Thyroid gland (tissue), 4 donors: ENCODE measurements at regions not wholly inside any gene's neighbourhood (a gene's known extent, or its start where the extent isn't known, plus 50 kb on each side); places are given as distances from the start of the nearest gene placed in this dataset.

ENCODE experiments used
- DNase-seq, 2 donors: peaks; one replicate each; pipeline ENCODE4 v3.0.0-alpha.2; 2019
- H3K27ac ChIP-seq, 3 donors: fragments of 200-600 bp; sonication (generic); 1 replicate in 2 of 3; 2 replicates in 1 of 3; pipeline ENCODE4 v1.5.1; 2016 to 2019; ENCODE audit warnings: mild to moderate bottlenecking in 1 of 3, moderate library complexity in 1 of 3
- H3K27me3 ChIP-seq: fragments of 200-600 bp; sonication (generic); one replicate; pipeline ENCODE4 v1.5.1; 2019
- H3K36me3 ChIP-seq, 2 donors: fragments of 200-600 bp; sonication (generic); one replicate each; pipeline ENCODE4 v1.5.1; 2016 to 2019
- H3K4me1 ChIP-seq, 2 donors: fragments of 200-600 bp; sonication (generic); one replicate each; pipeline ENCODE4 v1.5.1; 2017 to 2019
- H3K4me3 ChIP-seq, 3 donors: fragments of 200-600 bp; sonication (generic); replicated peaks in 1 of 3; 1 replicate in 2 of 3; 2 replicates in 1 of 3; pipeline ENCODE4 v1.5.1; 2016; ENCODE audit warnings: mild to moderate bottlenecking in 1 of 3
- H3K9me3 ChIP-seq: fragments of 200-600 bp; sonication (generic); one replicate; pipeline ENCODE4 v1.5.1; 2017
- CTCF ChIP-seq, 6 experiments: fragments of 200-600 bp in 3 of 6; fragments of 450-650 bp in 3 of 6; sonication (generic) in 3 of 6; IDR thresholded peaks; one replicate each; pipeline ENCODE4 v1.5.1; 2016 to 2019; ENCODE audit warnings: antibody characterized with exemption in 6 of 6, mild to moderate bottlenecking in 2 of 6, inconsistent platforms in 1 of 6, moderate library complexity in 1 of 6
- POLR2A ChIP-seq, 2 donors: fragments of 450-650 bp; IDR thresholded peaks; one replicate each; pipeline ENCODE4 v1.6.1; 2017; ENCODE audit warnings: antibody characterized with exemption in 2 of 2, mild to moderate bottlenecking in 2 of 2, moderate library complexity in 1 of 2
- WGBS, 2 donors: methylation state at CpG; one replicate each; pipeline ENCODE4 v1.1.5; 2017; 5-methylcytosine and 5-hydroxymethylcytosine counted together
- intact Hi-C: fragments of 100-400 bp; cut with DNase I; formaldehyde crosslinking; loops from one replicate; pipeline ENCODE4 v1.15.1; 2023

DNA sequence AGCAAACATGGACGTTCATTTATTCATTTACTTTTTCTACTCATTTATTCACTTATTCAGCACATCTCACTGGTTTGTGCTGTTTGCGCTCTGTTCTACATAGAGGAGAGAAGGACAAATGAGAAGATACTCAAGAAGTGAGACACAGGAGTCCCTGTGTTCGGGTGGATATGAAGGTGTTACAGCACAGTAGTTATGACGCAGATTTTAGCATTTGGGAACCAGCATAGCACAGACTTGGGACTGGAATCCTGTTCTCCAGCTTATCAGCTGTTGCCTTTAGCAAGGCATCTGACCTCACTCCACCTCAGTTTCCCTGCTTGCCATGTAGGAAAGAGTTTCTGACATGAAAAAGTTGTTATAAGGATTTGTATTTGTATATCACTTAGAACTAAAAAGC is 430.1 kb downstream of the MAFB start:
- Histone ChIP-seq H3K4me3 (no peak overlapping the region), H3K4me1 (peaks cover 0 to 8% of the 10 kb centered on the region in 2 donors), H3K27me3 (no peaks in the 10 kb centered on the region), H3K27ac (no peak overlapping the region), H3K9me3 (no peaks in the 10 kb centered on the region), H3K36me3 (no peaks in the 10 kb centered on the region)
- DNase-seq: no peak
- intact Hi-C loops: no loop called here
- WGBS, 2 donors: 71 to 82% methylated on average over 4 of the region's 4 CpGs
- no peak for TF ChIP-seq CTCF (IDR thresholded peaks at IDR 0.05)
- TF ChIP-seq POLR2A (IDR thresholded peaks at IDR 0.05): no peak

DNA sequence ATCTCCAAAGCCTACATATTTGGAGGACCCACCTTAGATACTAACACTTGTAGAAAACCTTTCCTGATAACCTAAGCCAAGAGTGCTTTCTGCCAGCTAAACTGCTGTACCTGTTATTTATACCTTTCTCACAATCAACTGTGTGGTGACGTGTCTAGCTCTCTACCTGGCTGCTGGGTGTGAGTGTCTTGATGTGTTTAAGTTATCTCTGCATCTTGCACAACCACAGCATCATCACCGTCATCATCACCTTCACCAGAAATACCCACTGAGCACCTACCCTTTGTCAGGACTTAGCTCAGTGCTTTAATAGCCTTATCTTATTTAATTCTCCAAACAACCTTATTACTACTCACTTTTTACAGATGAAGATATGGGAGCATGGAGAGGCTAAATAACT is 431.3 kb downstream of the MAFB start:
- Histone ChIP-seq H3K36me3 (no peaks in the 10 kb centered on the region), H3K4me3 (no peak overlapping the region), H3K27ac (no peak overlapping the region), H3K9me3 (no peaks in the 10 kb centered on the region), H3K4me1 (peaks cover 0 to 8% of the 10 kb centered on the region in 2 donors), H3K27me3 (no peaks in the 10 kb centered on the region)
- no peak for DNase-seq
- WGBS, 2 donors: 97 to 98% methylated on average over 2 of the region's 2 CpGs
- intact Hi-C loops: no loop called here
- TF ChIP-seq CTCF (IDR thresholded peaks at IDR 0.05): no peak
- TF ChIP-seq POLR2A (IDR thresholded peaks at IDR 0.05): no peak

DNA sequence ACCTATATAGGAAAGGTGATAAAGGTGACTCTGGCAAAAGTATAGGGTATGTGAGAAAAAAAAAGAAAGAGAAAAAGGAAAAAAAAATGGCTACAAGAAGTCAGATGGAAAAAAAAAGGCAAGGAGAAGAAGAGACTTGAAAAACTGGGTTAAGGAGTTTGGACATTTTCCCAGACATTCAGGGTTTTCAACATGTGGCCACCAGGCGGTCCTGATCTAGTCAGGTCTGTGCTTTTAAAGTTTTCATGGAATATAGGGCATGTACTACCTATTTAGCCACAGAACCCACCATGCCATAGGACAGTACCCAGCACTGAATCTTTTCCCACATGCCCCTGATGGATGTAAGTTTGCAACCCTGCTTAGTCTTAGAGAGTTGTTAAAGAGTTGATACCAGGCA is 433.7 kb downstream of the MAFB start:
- 22 to 32% methylated on average over 1 of the region's 1 CpG for WGBS, 2 donors
- Histone ChIP-seq H3K27ac (no peak overlapping the region), H3K9me3 (no peaks in the 10 kb centered on the region), H3K27me3 (no peaks in the 10 kb centered on the region), H3K4me3 (no peak overlapping the region), H3K36me3 (no peaks in the 10 kb centered on the region), H3K4me1 (peaks cover 0 to 8% of the 10 kb centered on the region in 2 donors)
- peak in 5 of 6 experiments; percentile 24 to 64 (median 41) for TF ChIP-seq CTCF (IDR thresholded peaks at IDR 0.05)
- no peak for TF ChIP-seq POLR2A (IDR thresholded peaks at IDR 0.05)
- intact Hi-C loops: no loop called here
- DNase-seq: peak; percentile 45 to 53

GRCh38 chr20:40254023-40254772 is 434.8 kb downstream of the MAFB start:
- intact Hi-C loops: no loop called here
- Histone ChIP-seq H3K4me1 (peaks cover 0 to 8% of the 10 kb centered on the region in 2 donors), H3K9me3 (no peaks in the 10 kb centered on the region), H3K27me3 (no peaks in the 10 kb centered on the region), H3K36me3 (no peaks in the 10 kb centered on the region), H3K4me3 (no peak overlapping the region), H3K27ac (no peak overlapping the region)
- DNase-seq: no peak
- 79 to 89% methylated on average over 6 of the region's 6 CpGs for WGBS, 2 donors
- TF ChIP-seq POLR2A (IDR thresholded peaks at IDR 0.05) (no peak), CTCF (IDR thresholded peaks at IDR 0.05) (no peak)

GRCh38 chr20:40251284-40251932 is 437.6 kb downstream of the MAFB start:
- DNase-seq: peak in 1 of 2 donors; percentile 7
- no peak overlapping the region for H3K4me3 ChIP-seq
- H3K4me1 ChIP-seq: peaks cover 0 to 8% of the 10 kb centered on the region in 2 donors
- intact Hi-C loops: no loop called here
- no peak for TF ChIP-seq POLR2A (IDR thresholded peaks at IDR 0.05)
- peak in 3 of 6 experiments; percentile 8 to 27 (median 10) for TF ChIP-seq CTCF (IDR thresholded peaks at IDR 0.05)
- no peaks in the 10 kb centered on the region for H3K9me3 ChIP-seq
- 66 to 70% methylated on average over 9 of the region's 9 CpGs for WGBS, 2 donors
- no peaks in the 10 kb centered on the region for H3K36me3 ChIP-seq
- H3K27ac ChIP-seq: no peak overlapping the region
- no peaks in the 10 kb centered on the region for H3K27me3 ChIP-seq
